GM19467 (cell line): ENCODE measurements at regions not wholly inside any gene's neighbourhood (a gene's known extent, or its start where the extent isn't known, plus 50 kb on each side); places are given as distances from the start of the nearest gene placed in this dataset.
"Not testable (repeated sequence)": the region's sequence is repeated elsewhere in the genome, so short reads cannot be mapped to it uniquely, and the experiment has no call there.

ENCODE experiments used
- ATAC-seq: cut with Tn5 transposase; IDR thresholded peaks from one replicate; pipeline ENCODE4 v1.9.1; 2021; ENCODE audit warnings: mild to moderate bottlenecking, moderate library complexity; ENCODE audit not compliant: unreplicated experiment

DNA sequence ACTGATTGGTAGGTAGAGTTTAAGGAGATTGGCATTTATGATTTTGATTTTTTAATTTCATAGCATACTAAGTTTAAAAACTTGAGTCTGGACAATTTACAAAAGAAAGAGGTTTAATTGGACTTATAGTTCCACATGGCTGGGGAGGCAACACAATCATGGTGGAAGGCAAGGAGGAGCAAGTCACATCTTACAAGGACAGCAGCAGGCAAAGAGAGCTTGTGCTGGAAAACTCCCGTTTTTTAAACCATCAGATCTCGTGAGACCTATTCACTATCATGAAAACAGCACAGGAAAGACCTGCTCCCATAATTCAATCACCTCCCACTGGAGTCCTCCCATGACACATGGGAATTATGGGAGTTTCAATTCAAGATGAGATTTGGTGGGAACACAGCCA lies 630.9 kb upstream of the NR2F2 start:
- ATAC-seq = no peak

DNA sequence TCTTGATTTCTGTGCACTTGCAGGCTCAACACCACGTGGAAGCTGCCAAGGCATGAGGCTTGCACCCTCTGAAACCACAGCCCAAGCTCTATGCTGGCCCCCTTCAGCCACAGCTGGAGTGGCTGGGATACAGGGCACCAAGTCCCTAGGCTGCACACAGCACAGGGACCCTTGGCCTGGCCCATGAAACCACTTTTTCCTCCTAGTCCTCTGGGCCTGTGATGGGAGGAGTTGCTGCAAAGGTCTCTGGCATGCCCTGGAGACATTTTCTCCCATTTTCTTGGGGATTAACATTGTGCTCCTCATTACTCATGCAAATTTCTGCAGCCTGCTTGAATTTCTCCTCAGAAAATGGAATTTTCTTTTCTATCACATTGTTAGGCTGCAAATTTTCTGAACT lies 629.8 kb upstream of the NR2F2 start:
- ATAC-seq = not testable (repeated sequence)

DNA sequence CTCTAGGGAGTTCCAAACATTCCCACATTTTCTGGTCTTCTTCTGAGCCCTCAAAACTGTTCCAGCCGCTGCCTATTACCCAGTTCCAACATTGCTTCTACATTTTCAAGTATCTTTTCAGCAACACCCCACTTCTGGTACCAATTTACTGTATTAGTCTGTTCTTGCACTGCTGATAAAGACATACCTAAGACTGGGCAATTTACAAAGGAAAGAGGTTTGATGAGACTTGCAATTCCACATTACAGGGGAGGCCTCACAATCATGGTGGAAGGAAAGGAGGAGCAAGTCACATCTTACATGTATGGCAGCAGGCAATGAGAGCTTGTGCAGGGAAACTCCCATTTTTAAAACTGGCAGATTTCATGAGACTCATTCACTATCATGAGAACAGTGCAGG lies 629.1 kb upstream of the NR2F2 start:
- ATAC-seq = no peak

DNA sequence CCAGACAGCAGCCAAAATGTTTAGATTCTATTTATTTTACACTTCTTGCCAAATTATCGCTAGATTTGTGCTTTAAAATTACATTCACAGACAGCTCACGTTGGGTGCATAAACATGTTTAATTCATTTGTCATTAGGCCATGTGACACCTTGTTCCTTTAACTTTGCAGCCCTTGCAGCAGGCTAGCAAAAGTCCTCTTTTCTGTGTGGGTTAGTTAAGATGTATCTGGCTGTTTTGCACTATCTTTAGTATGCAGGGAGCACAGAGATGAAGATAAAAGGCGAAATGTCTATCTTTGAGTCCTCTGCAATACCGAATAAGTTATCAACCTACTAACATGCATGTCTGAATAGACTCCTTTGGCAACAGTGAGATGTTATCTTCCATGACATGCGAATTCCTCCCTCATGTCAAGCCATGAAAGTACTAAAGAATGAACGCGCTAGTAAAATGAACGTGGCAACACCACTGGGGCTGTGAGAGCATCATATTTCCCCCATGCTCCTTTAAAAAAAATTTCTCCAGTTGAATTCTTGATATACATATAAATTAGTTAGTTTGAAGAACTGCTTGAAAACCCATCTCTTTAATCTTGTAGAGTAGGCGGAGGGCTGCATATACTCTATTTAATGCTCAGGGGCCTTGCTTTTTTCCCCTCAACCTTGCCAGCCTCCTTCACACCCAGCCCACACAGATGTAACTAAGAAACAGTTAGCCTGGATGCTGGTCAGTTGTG lies 620.4 kb upstream of the NR2F2 start:
- no peak for ATAC-seq

DNA sequence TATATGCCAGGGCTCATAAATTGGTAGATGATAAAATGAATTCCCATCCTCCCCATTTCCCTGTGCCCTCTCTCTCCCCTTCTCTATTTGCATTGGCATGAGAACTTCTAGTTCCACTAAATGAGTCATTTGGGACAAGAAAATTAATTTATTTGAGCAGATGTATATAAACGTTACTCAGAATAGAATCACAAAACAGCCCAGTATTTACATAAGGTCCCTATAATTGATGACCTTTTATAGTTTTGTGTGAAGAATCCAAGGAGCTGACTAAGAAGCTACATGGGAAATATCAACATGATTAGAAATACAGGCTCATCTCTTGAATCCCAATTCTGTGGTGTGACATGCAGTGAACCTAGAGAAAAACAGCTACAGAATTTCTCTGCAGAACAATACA lies 617.7 kb upstream of the NR2F2 start:
- ATAC-seq = no peak

DNA sequence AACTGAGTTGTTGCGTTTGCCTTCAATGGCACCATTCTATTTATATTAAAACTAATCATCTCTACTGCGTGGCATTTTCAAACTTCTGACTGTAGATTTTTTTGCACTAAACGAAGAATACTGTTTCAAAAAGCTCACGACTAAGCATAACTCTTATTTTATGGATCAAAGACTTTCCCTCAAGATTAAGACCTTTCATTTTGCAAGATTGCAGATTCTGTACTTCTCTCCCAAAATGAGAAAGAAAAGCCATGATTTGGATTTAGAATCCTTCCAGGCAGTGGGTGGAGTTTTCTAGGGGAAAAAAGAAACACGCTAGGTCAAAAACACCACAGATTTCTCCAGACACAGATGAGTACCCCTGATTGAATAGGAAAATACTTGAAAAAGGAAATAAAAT lies 617.2 kb upstream of the NR2F2 start:
- ATAC-seq = no peak

DNA sequence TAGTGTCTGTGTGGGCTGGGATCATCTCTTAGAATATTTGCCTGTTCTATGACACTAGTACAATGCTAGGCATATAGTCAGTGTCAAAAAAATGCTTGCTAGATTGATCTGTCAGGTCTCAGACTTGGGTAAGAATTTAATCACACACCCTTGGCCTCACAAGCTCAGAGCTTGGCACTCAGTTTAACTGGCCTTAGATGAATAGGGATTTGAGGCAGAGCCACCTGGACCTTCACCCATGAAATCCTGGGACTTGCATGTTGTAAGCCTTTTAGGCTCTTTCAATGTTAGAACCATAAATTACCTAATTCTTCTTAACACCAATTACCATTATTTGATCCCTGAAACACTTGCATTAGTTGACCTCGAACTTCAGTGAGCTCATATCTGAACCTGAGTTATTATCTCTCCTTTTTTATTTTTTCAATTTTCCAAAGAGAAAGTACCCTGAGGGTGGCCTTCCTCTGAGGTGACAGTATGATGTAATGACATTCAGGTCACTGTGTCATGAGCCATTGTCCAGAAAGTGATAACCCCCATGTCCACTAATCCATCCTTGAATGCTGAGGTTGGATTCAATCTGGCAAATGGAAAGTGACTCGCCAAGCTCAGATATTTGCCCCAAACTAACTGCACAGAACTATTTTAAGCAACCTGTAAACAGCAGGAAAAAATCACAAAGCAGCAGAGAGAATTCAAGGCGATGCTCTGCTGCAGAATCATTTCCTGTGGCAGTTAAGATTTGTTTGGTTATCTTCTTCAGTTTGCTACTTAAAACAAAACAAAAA lies 615.2 kb upstream of the NR2F2 start:
- no peak for ATAC-seq

DNA sequence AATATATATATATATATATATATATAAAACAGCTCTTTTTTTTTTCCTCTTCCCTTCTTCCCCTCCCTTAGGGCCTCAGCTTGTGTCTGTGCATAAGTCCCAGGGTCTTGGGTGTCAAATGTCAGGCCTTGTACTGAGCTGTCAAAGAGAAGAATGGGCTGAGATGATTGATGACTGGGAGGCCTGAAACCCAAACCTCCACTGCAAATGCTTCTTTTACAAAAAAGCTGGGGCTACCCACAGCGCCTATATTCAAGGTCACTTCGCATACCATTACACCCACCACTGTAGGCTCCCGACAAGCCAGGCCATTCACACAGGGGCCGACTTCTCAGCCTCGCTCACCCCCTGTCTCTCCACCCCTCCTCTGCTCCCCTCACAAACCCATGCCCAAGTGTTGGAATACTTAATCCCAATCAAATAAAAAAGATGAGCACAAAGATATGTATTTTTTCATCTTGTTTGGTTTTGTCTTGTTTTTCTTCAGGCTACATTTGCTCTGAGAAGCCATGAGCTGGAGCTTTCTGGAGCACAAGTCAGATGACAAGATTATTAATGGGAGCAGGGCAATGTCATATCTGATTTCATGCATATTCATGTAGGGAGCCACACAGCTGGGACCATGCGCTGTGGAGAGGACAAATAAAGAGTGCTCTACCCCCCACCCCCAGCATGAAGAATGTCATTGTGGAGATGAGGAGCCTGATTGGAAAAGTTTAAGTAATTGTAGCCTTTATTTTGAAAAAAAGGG lies 614.4 kb upstream of the NR2F2 start:
- no peak for ATAC-seq

DNA sequence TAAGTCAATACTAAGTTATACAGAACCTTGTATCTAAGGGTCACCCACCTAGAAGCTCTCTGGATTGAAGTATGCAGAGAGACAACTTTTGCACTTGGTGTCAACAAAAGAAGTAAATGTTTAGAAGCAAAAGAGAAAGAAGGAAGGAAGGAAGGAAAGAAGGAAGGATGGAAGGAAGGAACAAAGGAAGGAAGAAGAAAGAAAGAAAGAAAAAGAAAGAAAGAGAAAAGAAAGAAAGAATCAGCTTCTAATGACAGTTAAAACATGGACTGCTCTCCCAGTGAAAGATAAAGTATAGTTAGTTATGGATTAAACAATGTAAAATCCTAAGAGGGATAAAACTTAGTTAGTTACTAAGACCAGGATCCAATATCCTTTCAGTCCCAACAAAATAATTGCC lies 613.8 kb upstream of the NR2F2 start:
- no peak for ATAC-seq

DNA sequence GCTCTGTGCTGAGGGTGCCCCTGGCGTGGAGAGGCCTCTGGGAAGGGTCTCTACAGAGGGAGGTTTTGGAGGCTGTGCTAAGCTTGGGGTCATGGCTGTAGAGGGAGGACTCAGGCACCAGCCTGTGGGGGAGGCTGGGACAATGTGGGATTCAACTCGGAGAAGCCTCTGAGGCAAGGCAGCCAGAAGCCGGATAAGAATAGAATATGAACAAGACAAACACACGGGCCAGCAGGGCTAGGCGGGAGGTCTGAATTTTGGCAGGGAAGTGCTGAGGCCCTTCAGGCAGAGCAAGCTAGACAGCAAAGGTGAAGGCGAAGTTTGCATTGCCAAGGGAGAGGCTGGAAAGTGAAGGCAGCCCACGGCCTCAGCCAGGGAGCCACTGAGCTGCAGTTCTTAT lies 612.1 kb upstream of the NR2F2 start:
- no peak for ATAC-seq

DNA sequence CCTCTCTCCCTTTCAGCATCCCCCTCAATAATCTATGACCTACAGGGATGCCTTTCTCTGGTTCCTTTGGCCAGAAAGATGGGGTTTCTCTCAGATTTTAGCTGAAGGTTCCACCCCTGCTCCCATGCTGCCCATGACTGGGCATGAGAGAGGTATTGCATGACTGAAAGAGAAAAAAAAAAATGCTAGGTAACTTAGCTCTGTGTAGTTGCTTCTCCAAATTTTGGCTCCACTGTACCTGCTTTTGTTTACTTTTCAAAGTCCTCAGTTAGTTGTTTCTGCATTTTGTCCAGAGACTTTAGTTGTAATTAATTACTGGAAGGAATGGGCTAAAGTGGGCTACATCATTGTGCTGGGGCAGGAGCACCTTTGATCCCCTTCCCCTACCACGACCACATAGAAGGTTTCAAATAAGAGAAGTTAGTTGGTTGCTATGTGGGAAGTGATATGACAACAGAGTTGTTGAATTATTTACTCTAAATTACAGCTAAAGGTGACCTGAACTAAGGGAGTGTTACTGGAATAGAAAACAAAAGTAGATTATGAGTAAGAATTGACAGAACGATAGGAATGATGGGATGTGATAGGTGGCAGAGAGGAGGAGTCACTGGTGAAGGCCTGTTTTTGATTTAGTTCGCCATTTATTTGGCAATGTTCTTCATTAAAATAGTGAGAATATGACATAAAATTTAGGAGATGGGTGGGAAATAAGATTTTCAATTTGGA lies 605.4 kb upstream of the NR2F2 start:
- no peak for ATAC-seq

DNA sequence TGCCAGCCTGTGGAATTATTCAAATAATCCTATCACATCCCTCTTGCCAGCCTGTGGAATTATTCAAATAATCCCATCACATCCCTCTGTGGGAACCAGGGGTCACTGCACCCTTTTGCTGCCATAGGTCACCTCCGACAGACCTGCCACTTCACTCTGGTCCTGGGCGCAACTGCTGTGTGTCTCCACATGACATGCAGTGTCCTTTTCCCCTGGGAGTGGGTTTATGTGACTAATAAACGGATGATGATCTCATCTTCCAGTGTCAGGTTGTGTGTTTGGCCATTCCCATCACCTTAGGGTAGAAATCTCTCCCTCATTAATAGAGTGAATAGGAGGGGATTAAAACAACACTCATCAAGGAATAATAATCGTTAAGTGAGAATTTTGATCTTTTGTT lies 603.6 kb upstream of the NR2F2 start:
- ATAC-seq = no peak

DNA sequence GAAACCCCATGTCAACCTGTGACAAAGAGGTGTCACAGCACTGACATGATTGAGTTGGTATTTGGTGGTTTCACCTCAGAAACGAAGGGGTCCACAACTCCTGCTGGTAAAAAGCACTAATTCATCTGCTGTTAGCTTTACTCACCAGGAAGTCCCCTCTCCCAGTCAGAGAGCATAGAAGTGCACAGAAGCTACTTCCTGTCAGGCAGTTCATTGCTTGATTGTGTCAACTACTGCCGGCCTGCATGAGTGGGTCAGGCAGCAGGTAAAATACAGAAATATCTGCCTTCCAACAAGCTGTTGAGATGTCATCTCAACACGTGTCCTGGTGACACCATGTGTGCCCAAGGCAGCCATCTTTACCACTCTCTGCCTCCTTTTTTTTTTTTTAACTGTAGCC lies 596.6 kb upstream of the NR2F2 start:
- ATAC-seq = no peak

DNA sequence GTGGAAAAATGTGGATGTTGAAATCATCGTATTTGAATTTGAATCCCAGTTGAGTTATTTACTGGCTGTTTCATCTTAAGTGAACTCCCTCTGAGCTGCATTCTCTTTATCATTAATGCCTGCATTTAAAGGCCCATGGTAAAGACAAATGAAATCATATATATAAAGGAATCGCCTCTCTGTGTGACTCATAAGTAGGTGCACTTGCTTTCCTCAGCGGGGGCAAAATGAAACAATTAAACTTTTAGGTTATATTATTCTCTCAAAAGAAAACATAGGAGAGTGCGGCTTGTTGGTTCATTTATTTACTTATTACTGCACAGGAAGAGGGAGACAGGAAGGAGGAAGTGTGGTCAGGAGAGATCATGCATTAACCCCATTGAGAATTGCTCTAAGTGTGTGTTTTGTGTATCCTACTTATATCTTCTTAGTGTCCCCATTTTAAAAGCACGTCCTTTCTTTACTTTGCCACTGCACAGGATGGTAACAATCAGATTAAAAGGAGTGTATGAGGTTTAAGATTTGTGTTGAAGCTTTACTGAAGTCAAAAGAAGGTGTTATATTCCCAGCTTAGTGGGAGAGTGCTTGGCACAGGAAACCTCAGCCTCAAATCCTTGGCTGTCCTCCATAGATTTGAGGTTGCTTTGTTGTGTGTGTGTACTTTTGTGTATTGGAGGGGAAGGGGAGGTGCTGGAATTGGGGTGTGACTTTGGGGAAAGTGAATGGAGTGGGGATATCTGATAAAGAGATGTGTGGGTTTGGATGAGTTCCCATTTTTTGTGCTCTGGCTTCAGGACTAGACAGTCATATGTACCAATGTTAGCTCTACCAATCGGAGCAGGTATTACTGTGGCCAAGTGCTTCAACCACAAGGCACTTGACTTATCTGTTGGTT lies 595.8 kb upstream of the NR2F2 start:
- no peak for ATAC-seq

DNA sequence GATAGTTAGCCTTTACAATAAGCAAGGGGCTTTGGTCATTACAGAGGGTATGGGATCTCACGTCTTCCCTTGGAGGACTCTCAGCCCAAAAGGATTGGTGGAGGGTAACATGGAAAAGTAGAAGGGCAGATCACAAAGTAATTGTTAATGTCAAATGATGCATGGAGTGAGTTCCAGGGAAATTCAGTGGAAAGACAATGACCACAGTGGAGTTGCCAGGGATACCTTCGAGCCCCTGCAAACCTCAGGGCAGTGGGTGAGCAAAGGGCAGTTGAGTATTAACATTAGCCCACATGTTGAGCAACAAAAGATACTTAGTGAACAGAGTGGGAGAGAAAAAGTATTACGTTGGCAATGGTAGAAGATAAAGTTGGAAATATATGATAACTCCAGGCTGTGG lies 593.4 kb upstream of the NR2F2 start:
- ATAC-seq = no peak

DNA sequence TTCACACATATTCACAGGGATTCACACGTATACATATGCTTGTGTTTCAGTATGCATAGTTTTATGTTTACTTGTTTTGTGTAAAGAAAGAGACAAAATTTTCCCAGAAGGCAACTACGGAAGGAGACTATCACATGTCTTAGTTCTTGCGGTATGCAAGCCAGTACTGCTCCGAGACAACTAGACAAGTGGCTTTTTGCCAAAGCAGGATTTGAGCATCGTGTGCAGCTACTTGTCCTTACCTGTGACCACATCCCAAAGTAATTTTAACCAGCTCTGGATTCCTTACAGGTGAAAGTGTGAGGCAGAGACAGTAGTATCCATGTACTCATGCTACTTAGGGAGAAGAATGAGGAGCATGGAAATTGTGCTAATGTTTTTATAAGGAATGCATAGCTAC lies 591.4 kb upstream of the NR2F2 start:
- no peak for ATAC-seq

DNA sequence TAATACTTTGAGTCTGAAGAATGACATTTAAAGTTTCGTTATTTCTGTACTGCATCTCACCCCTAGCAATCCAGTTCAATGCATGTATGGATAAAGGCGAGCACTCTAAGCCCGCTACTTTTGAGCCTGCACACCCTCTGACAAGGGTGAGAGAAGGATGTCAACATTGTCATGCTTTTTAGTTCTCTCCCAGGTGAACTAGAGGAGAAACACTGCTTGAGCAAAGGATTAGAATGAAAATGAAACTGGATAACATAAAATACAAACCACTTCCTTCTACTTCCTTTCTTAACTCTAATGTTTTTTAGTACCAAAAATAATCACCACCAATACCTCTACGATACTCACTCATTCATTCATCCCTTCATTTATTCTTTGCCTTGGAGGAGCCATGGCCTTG lies 588.7 kb upstream of the NR2F2 start:
- no peak for ATAC-seq

DNA sequence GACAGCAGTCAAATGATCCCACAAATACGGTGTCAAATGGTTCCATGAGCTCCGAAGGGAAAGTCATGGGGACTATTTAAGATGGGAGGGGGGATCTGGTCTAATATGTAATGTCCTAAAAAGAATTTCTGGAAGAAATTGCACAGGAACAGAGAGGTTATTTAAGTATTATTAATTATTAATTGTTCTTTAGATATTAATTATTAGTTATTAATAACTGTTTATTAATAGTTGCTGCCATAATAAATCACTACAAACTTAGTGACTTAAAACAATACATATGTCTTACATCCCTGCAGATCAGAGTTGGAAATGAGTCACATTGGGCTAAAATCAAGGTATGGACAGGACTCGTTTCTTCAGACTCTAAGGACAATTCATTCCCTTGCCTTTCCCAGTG lies 588.2 kb upstream of the NR2F2 start:
- no peak for ATAC-seq

DNA sequence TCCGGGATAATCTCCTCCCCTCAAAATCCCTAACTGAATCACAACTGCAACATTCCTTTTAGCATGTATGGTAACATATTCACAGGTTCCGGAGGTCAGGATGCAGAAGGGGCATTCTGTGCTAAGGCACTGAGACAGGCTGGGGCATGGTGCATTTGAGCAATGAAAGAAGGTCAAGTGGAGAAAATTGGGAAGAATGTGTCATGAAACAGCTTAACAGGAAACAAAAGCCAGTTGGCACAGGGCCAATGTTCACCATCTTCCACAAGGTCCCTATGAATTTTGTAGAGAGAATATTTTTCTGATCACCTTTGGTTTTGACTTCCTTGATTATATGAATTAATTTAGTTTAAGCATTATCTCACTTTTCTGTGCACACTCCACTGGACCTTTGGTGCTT lies 587.7 kb upstream of the NR2F2 start:
- ATAC-seq = no peak

DNA sequence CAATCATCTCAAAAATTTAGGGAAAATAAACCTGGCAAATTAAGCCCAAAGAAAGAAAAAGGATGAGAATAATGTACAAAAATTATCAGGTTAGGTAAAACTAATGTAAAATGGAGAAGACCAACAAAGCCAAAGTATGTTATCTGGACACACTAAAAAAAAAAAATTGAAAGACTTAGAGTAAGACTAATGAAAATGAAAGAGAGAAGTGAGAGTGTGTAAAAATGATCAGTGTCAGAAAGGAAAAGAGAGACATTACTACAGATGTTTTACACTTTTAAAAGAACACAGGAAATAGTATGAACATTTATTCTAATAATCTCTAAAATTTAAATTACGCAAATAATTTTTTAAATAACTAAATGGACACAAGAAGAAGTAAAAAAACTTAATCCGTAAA lies 573.3 kb upstream of the NR2F2 start:
- no peak for ATAC-seq
